HUES64 (cell line): ENCODE measurements at regions not wholly inside any gene's neighbourhood (a gene's known extent, or its start where the extent isn't known, plus 50 kb on each side); places are given as distances from the start of the nearest gene placed in this dataset.
"Not testable (repeated sequence)": the region's sequence is repeated elsewhere in the genome, so short reads cannot be mapped to it uniquely, and the experiment has no call there.

ENCODE experiments used
- H3K27ac ChIP-seq: 2 replicates; pipeline ENCODE4 v1.7.0; 2013; ENCODE audit warnings: low read depth, low read length, inconsistent platforms
- H3K27me3 ChIP-seq: 2 replicates; pipeline ENCODE4 v1.6.1; 2013; ENCODE audit warnings: mild to moderate bottlenecking, low read length; ENCODE audit not compliant: insufficient read depth
- H3K36me3 ChIP-seq: 2 replicates; pipeline ENCODE4 v1.6.1; 2013; ENCODE audit warnings: mild to moderate bottlenecking, low read length; ENCODE audit not compliant: insufficient read depth
- H3K4me1 ChIP-seq: 2 replicates; pipeline ENCODE4 v1.6.1; 2013; ENCODE audit warnings: mild to moderate bottlenecking, low read length, moderate library complexity; ENCODE audit not compliant: insufficient read depth
- H3K4me3 ChIP-seq: 2 replicates; pipeline ENCODE4 v1.5.1; 2013; ENCODE audit warnings: mild to moderate bottlenecking, low read length, moderate library complexity
- H3K9ac ChIP-seq: 2 replicates; pipeline ENCODE4 v1.6.1; 2013; ENCODE audit warnings: mild to moderate bottlenecking, low read depth, low read length
- H3K9me3 ChIP-seq: 2 replicates; pipeline ENCODE4 v1.6.1; 2013; ENCODE audit warnings: low read depth, low read length; ENCODE audit not compliant: insufficient read depth
- WGBS: fragments of 150-250, 120-280 bp; methylation state at CpG from one replicate; pipeline ENCODE4 v1.1.7; 2013; ENCODE audit warnings: missing lambda C conversion rate; 5-methylcytosine and 5-hydroxymethylcytosine counted together

DNA sequence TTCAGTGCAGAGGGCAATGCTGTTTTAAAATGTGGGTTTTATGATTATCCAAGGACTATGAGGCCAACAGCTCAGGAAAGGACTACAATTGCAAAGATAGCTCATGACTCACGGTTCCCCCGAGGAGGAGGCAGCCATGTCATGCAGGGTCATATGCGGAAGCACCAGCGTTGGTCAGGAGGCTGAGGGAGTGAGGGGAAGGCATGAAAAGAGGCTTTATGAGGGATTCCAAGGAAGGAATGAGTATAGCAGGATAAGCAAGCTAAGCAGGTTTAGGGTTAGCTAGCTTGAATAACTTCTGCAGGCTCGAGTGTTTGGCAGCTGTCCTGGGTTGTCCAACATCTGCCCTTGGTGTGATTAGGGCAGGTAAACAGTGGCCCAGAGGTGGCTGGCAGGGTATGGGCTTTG is 495.1 kb downstream of the SETD4 start:
- H3K9me3 ChIP-seq: peaks cover 6% of the 10 kb centered on the region
- no peak overlapping the region for H3K4me3 ChIP-seq
- H3K36me3 ChIP-seq: no peaks in the 10 kb centered on the region
- no peaks in the 10 kb centered on the region for H3K27me3 ChIP-seq
- H3K27ac ChIP-seq: no peak overlapping the region
- WGBS: 73% methylated on average over 5 of the region's 5 CpGs
- peaks cover 11% of the 10 kb centered on the region; the same call in 1 of the 2 replicates for H3K4me1 ChIP-seq
- no peak overlapping the region for H3K9ac ChIP-seq

DNA sequence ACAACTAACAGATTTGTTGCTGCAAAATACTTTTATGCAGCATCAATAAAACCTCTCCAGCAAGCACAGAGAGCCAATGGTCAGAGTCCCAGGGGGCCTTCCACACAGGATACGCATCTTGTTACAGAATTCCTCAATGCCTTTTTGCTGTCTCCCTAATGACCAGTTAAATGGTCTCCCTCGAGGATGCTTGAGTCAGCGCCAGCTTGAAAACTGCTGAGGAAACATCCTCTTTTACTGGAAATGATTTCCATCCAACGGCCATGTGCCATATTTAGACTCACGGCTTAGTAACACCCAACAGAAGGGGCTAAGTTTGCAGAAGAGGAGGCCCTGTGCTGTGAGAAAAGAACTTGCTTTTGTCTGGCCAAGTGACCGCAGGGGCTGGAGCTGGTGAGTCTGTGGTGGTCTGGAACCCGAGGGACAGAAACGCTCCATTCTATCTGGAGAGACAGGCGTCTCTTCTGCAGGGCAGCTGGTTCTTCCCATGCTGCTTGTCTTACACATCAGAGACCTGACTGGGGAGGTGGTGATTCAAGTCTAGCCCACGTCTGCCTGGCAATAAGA is 496.4 kb downstream of the SETD4 start:
- Histone ChIP-seq H3K9ac (no peak overlapping the region), H3K4me3 (no peak overlapping the region), H3K27ac (no peak overlapping the region), H3K9me3 (peaks cover 6% of the 10 kb centered on the region), H3K27me3 (no peaks in the 10 kb centered on the region), H3K36me3 (no peaks in the 10 kb centered on the region), H3K4me1 (peaks cover 11% of the 10 kb centered on the region; the same call in 1 of the 2 replicates)
- 89% methylated on average over 10 of the region's 10 CpGs for WGBS

DNA sequence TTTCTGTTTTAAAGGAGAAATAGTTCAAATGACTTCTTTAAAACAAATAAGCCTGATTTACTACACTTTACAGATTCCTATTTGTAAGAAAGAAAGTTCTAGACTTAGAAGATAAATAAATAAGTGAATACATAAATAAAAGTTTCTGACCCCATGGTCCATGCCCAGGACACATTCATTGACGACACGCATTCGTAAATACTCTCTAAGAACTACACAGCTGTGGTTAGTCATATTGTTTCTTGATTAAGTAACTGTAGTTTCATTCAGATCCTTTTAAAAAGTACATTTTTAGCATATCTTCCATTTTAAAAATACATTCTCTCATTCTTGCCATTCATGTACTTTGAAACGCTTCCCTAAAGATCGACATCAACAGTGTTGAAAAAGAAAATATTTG is 497.4 kb downstream of the SETD4 start:
- H3K27ac ChIP-seq: no peak overlapping the region
- WGBS: 91% methylated on average over 2 of the region's 5 CpGs
- no peak overlapping the region for H3K9ac ChIP-seq
- H3K9me3 ChIP-seq: peaks cover 6% of the 10 kb centered on the region
- H3K36me3 ChIP-seq: no peaks in the 10 kb centered on the region
- H3K4me1 ChIP-seq: peaks cover 11% of the 10 kb centered on the region; the same call in 1 of the 2 replicates
- H3K27me3 ChIP-seq: no peaks in the 10 kb centered on the region
- no peak overlapping the region for H3K4me3 ChIP-seq

DNA sequence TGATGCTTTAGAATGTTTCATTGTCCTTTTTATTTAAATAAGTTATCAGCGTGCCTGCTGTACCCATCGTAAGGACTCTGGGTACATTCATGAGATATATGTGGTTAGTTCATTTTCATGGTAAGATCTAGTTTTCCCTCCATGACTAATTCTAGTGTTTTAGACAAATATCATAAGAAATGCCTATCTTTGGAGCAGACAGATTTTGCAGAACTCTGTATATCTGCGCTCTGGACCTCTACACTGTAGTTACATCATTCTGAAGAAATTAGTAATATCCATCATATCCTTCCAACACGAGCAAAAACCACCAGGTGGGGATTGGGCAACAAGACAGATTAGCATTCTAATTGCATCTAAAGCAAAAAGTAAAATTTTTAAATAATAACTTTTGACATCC is 499.2 kb downstream of the SETD4 start:
- H3K9me3 ChIP-seq: no peaks in the 10 kb centered on the region
- no peaks in the 10 kb centered on the region for H3K27me3 ChIP-seq
- no peaks in the 10 kb centered on the region for H3K36me3 ChIP-seq
- peaks cover 14% of the 10 kb centered on the region for H3K4me1 ChIP-seq
- 96% methylated on average over 4 of the region's 4 CpGs for WGBS
- H3K27ac ChIP-seq: no peak overlapping the region
- H3K4me3 ChIP-seq: no peak overlapping the region
- H3K9ac ChIP-seq: no peak overlapping the region

DNA sequence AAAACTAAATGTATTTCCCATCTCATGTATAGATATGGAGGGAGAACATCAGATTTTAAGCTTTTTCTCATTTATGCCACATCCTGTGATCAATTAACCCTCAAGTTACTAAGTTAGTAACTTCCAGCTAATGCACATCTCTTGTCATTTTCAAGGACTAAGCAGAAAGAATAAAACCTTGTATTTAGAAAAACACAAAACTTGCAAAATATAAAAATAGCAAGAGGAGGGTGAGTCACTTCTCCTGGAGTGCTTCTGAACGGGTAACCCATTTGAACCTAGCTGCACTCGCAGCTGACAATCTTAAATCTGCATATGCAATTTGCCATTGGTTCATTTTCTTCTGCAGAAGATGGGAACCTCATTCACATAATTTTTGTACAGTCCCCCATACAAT is 500.5 kb downstream of the SETD4 start:
- Histone ChIP-seq H3K4me3 (no peak overlapping the region), H3K27ac (no peak overlapping the region), H3K36me3 (no peaks in the 10 kb centered on the region), H3K9ac (no peak overlapping the region), H3K4me1 (peaks cover 8% of the 10 kb centered on the region), H3K9me3 (no peaks in the 10 kb centered on the region), H3K27me3 (no peaks in the 10 kb centered on the region)
- 94% methylated on average over 2 of the region's 2 CpGs for WGBS

DNA sequence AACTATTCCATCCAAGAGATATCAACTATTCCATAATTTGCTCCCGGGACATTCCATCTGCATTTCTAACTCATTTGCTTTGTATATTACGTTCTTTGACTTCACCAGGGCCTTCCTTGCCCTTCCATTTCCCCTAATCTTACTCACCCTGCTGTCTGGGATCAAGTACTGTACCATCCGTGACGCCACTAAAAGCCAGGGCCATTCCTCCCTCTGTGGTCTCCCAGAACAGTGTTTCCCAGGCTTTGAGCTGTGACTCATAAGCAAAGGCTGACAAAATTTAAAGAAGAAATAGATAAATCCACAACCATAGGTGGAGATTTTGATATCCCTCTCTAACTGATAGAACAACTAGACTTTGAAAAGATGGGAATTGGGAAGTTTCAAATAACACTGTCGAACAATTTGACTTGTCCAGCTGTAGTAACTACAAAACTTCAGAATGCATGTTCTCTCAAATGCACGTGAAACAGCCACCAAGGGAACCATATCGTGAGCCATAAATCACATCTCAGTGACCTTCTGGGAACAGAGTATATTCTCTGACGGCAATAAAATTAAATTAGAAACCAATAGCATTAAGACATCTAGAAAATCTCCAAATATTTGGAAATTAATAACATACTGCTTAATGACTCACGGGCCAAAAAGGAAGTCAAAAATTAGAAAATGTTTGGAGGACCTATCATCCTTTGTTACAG is 501.0 kb downstream of the SETD4 start:
- H3K4me3 ChIP-seq: no peak overlapping the region
- H3K9me3 ChIP-seq: no peaks in the 10 kb centered on the region
- no peak overlapping the region for H3K9ac ChIP-seq
- H3K4me1 ChIP-seq: peaks cover 8% of the 10 kb centered on the region
- H3K27ac ChIP-seq: no peak overlapping the region
- no peaks in the 10 kb centered on the region for H3K36me3 ChIP-seq
- WGBS: 95% methylated on average over 8 of the region's 9 CpGs
- H3K27me3 ChIP-seq: no peaks in the 10 kb centered on the region

DNA sequence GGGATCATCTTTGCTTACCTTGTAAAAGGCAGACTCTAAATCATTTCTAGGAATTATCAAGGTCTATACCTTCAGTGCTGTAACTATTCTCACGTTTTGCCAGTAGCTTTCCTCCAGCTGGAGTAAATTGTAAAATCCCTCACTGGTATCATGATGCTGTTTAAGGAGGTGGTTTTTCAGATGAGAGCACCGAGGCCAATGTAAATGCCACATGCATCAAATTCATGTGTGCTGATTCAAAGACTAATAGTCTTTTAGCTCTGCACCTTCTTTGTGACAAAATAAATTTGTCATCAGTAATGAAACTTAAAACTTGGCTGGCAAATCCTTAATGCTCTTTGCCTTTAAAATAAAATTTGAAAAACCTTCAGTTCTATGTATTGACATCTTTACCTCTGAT is 503.8 kb downstream of the SETD4 start:
- Histone ChIP-seq H3K36me3 (no peaks in the 10 kb centered on the region), H3K27ac (no peak overlapping the region), H3K4me1 (peaks cover 4% of the 10 kb centered on the region; the same call in 1 of the 2 replicates), H3K27me3 (no peaks in the 10 kb centered on the region), H3K9me3 (no peaks in the 10 kb centered on the region), H3K4me3 (no peak overlapping the region), H3K9ac (no peak overlapping the region)
- 46% methylated on average over 2 of the region's 2 CpGs for WGBS

DNA sequence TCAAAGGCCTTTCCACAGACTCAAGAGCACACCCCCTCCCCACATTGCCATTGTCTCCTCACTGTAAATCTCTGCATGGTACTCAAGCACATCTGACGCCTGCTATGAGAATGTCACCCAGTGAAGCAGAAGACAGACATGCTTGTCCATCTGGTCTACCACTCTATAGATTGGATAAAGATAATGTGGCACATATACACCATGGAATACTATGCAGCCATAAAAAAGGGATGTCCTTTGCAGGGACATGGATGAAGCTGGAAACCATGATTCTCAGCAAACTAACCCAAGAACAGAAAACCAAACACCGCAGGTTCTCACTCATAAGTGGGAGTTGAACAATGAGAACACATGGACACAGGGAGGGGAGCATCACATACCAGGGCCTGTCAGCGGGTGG is 503.4 kb upstream of the RUNX1 start:
- not testable (repeated sequence) for H3K36me3 ChIP-seq, H3K4me1 ChIP-seq, H3K9ac ChIP-seq, H3K27me3 ChIP-seq, H3K4me3 ChIP-seq, H3K9me3 ChIP-seq, H3K27ac ChIP-seq
- 94% methylated on average over 3 of the region's 3 CpGs for WGBS

DNA sequence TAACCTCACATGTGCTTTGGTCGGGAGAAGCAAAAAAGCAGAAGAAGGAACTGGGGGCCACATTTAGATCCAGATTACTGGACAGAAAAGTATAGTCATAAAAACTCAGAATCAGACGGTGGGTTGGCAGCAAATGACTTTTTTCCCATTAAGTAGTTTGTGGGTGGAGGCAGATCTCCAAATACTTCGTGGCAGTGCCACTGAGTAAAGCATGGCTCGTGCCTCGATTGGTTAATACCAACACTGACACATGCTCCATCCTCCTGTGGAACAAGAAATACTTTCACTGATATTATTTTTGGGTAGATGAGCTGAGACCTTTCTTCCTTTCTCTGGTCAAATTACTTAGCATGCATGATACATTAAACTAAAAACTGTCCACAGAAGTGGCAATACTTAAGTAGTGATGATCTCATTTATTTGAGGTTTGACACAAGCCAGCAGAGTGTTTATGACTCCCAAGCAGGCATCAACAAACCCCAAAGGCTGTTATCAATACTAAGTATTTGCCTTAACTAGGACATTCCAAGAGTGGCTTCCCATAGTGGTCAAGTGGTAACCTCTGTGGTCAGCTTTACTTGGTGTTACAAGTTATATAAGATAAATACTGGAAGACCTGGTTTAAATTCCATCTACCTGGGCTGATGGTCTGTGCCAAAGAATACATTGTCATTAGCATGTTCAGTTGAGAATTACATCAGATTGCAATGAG is 500.0 kb upstream of the RUNX1 start:
- Histone ChIP-seq H3K9ac (no peak overlapping the region), H3K4me1 (no peaks in the 10 kb centered on the region), H3K9me3 (no peaks in the 10 kb centered on the region), H3K4me3 (no peak overlapping the region), H3K27me3 (no peaks in the 10 kb centered on the region), H3K27ac (no peak overlapping the region), H3K36me3 (no peaks in the 10 kb centered on the region)
- WGBS: 98% methylated on average over 5 of the region's 5 CpGs

DNA sequence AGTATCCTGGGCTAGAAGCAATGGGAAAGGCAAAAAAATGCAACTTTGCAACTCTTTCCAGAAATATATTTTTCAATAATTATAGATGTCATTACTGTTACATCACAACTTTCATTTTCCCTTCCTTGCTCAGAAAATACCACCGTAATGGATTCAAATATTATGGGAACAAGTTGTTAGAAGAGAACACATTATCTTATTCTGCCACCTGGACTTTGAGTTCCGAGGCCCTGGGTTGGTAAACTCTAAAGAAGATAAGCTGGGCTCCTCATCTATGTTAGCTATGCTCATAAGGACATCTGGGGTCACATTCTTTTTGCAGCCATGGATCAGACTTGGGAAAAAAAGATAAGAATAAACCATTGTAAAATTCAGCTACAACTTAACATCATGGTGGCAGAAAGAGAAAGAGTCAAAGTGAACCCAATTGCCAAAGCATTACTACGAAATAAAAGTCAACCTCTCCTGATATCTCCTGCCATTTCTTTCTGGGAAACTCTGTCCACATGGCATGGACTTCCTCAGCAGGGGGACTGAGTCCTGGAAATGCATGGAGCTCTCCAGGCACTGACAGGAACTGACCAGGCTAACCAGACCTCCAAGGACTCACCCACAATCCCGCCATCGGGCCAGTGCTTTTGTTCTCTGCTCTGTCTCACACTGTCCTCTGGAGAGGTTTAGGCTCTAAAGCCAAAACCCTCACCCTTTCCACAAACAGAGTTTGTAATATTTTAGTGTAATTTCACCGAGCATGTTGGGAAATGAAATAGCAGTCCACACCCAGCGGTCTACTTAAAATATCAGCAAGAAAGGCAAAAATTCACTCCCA is 499.1 kb upstream of the RUNX1 start:
- H3K36me3 ChIP-seq: no peaks in the 10 kb centered on the region
- WGBS: 93% methylated on average over 6 of the region's 7 CpGs
- no peak overlapping the region for H3K4me3 ChIP-seq
- H3K27me3 ChIP-seq: no peaks in the 10 kb centered on the region
- H3K27ac ChIP-seq: no peak overlapping the region
- no peak overlapping the region for H3K9ac ChIP-seq
- no peaks in the 10 kb centered on the region for H3K9me3 ChIP-seq
- no peaks in the 10 kb centered on the region for H3K4me1 ChIP-seq

DNA sequence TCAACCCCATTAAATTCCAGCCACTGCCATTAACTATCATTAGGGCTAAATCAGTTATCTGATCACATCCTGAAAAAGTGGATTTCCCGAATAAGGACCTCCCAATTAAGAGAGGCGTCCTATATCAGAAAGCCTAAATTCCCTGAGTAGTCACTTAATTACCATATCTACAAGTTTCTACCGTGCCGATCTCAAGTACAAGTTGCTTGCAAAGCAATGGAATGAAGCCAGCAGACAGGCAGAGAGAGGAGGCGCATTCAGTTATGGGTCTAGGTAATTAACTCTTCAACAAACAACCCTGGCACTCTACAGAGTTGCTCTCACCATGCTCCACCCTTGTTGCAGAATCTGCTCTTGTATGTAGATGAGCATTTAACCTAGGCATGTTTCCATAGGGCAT is 494.6 kb upstream of the RUNX1 start:
- no peaks in the 10 kb centered on the region for H3K27me3 ChIP-seq
- WGBS: 92% methylated on average over 5 of the region's 5 CpGs

More for the DNA sequence above, 494.6 kb upstream of the RUNX1 start:
- no peaks in the 10 kb centered on the region for H3K36me3 ChIP-seq
- H3K9ac ChIP-seq: no peak overlapping the region
- H3K27ac ChIP-seq: no peak overlapping the region
- no peaks in the 10 kb centered on the region for H3K9me3 ChIP-seq
- H3K4me3 ChIP-seq: no peak overlapping the region
- H3K4me1 ChIP-seq: no peaks in the 10 kb centered on the region
